GM06990 (cell line): ENCODE measurements at regions not wholly inside any gene's neighbourhood (a gene's known extent, or its start where the extent isn't known, plus 50 kb on each side); places are given as distances from the start of the nearest gene placed in this dataset.

Experiments used
- DNase-seq: peaks from one replicate; pipeline ENCODE4 v3.0.0-alpha.2; 2011; ENCODE audit not compliant: insufficient read length; ENCODE audit errors: extremely low read depth
- H3K27me3 ChIP-seq: replicated peaks from 2 replicates; pipeline ENCODE4 v1.6.0; 2011; ENCODE audit warnings: low read length; ENCODE audit not compliant: control insufficient read depth, insufficient read depth
- H3K36me3 ChIP-seq: 2 replicates; pipeline ENCODE4 v1.5.1; 2011; ENCODE audit warnings: low read length; ENCODE audit not compliant: control insufficient read depth, insufficient read depth
- H3K4me3 ChIP-seq: replicated peaks from 2 replicates; pipeline ENCODE4 v1.5.1; 2011; ENCODE audit warnings: low read depth, mild to moderate bottlenecking, control low read depth, low read length
- CTCF ChIP-seq: IDR thresholded peaks from 2 replicates; pipeline ENCODE4 v1.5.1; 2011; ENCODE audit warnings: low read length, control low read depth, mild to moderate bottlenecking, inconsistent platforms; ENCODE audit not compliant: insufficient read depth, poor library complexity, severe bottlenecking

DNA sequence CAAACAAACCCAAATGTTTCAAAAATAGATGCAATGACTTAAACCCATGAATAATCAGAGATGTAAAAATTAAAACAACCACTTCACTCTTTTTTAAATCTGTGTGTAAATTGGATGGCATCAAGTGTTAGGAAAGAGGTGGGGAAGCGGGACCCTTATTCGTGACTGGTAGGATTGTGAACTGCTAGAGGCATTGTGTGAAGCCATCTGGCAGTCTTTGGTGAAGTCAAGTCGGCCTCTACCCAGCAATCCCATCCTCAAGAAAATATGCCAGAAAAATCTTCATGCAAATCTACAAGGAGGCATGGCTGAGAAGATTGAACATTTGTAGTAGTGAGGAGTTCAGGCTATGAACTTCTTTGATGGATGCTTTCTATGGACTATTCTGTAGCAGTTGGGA lies 114.6 kb upstream of the C11orf87 start:
- H3K36me3 ChIP-seq, result no peaks in the 10 kb centered on the region
- no peak for TF ChIP-seq CTCF
- H3K4me3 ChIP-seq, result no peak overlapping the region
- no peaks in the 10 kb centered on the region; the same call in 1 of the 2 replicates for H3K27me3 ChIP-seq
- DNase-seq, result no peak

GRCh38 chr11:109308551-109308950 lies 113.4 kb upstream of the C11orf87 start:
- Histone ChIP-seq H3K36me3 (no peaks in the 10 kb centered on the region), H3K4me3 (no peak overlapping the region), H3K27me3 (no peaks in the 10 kb centered on the region)
- TF ChIP-seq CTCF, result no peak
- no peak for DNase-seq

DNA sequence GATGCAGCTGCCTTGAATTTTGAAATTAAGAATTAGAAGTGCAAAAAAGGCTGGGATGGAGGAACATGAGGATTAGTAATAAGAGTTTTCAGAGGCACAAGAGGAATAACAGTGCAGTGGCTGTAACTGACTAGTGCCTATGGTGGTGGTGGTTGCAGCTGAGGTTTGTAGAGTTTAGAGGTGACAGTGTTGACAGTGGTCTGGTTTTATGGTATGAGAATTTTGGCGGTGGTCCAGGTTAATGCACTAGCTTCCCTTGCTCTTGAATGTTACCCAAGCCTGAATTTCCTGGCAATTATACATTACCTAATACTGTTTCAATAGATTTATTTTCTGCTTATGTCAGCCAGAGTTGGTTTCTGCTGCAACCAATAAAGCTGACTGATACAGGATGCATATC lies 112.8 kb upstream of the C11orf87 start:
- H3K27me3 ChIP-seq, result no peaks in the 10 kb centered on the region
- H3K36me3 ChIP-seq, result no peaks in the 10 kb centered on the region
- DNase-seq, result no peak
- no peak overlapping the region for H3K4me3 ChIP-seq
- no peak for TF ChIP-seq CTCF

GRCh38 chr11:109317726-109318125 lies 104.3 kb upstream of the C11orf87 start:
- no peak for TF ChIP-seq CTCF
- H3K4me3 ChIP-seq, result no peak overlapping the region
- no peaks in the 10 kb centered on the region for H3K36me3 ChIP-seq
- DNase-seq, result no peak
- no peaks in the 10 kb centered on the region; the same call in 1 of the 2 replicates for H3K27me3 ChIP-seq

DNA sequence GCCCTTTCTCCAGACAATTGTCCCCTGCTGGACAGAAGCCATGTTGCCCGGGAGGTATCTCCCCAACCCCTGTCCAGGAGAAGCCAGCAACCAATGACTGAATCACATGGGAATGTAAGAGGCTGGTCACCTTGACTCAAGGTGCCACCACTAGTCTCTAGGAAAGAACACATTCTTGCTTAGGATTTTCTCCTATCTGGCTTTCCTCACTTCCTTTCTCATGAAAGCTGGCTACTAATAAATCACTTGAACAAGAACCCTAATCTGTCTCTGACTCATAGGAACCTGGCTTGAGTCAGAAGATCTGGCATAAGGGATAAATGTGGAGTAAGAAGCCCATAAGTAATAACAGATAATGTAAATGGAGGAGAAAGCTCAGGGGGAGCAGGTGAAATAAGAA lies 101.4 kb upstream of the C11orf87 start:
- no peak for DNase-seq

More for the DNA sequence above, 101.4 kb upstream of the C11orf87 start:
- no peak for TF ChIP-seq CTCF
- no peak overlapping the region for H3K4me3 ChIP-seq
- no peaks in the 10 kb centered on the region for H3K36me3 ChIP-seq
- H3K27me3 ChIP-seq, result no peaks in the 10 kb centered on the region; the same call in 1 of the 2 replicates
